GM18505 (cell line): ENCODE measurements at regions not wholly inside any gene's neighbourhood (a gene's known extent, or its start where the extent isn't known, plus 50 kb on each side); places are given as distances from the start of the nearest gene placed in this dataset.
"Not testable (repeated sequence)": the region's sequence is repeated elsewhere in the genome, so short reads cannot be mapped to it uniquely, and the experiment has no call there.

Experiments
- ATAC-seq: cut with Tn5 transposase; IDR thresholded peaks from one replicate; pipeline ENCODE4 v1.9.1; 2021; ENCODE audit not compliant: unreplicated experiment
- POLR2A ChIP-seq: IDR thresholded peaks from 4 replicates; pipeline ENCODE4 v1.6.1; 2011; ENCODE audit warnings: borderline replicate concordance; ENCODE audit not compliant: insufficient read depth, insufficient read length; ENCODE audit errors: extremely low read depth

- no peak for TF ChIP-seq POLR2A
- no peak for ATAC-seq
Observed at GRCh38 chr1:181179279-181179986, 90.9 kb downstream of the IER5 start.

- ATAC-seq = no peak
- no peak for TF ChIP-seq POLR2A
Observed at GRCh38 chr1:181179987-181180365, 91.5 kb downstream of the IER5 start.

GRCh38 chr1:181180407-181181031 lies 92.0 kb downstream of the IER5 start:
- no peak for TF ChIP-seq POLR2A
- ATAC-seq = no peak

GRCh38 chr1:181181792-181182585 lies 93.5 kb downstream of the IER5 start:
- ATAC-seq = no peak
- TF ChIP-seq POLR2A = no peak

GRCh38 chr1:181184621-181185020 lies 96.1 kb downstream of the IER5 start:
- no peak for TF ChIP-seq POLR2A

GRCh38 chr1:181185461-181185860 lies 97.0 kb downstream of the IER5 start:
- ATAC-seq = no peak
- no peak for TF ChIP-seq POLR2A

More at GRCh38 chr1:181184621-181185020, 96.1 kb downstream of the IER5 start:
- ATAC-seq = no peak

GRCh38 chr1:181186133-181186532 lies 97.6 kb downstream of the IER5 start:
- not testable (repeated sequence) for ATAC-seq

GRCh38 chr1:181187337-181188126 lies 99.0 kb downstream of the IER5 start:
- TF ChIP-seq POLR2A = no peak
- no peak for ATAC-seq

- TF ChIP-seq POLR2A = no peak
Observed at GRCh38 chr1:181189245-181189644, 100.7 kb downstream of the IER5 start.

GRCh38 chr1:181189691-181190363 lies 101.3 kb downstream of the IER5 start:
- peak; percentile 77 for ATAC-seq
- no peak for TF ChIP-seq POLR2A

More at GRCh38 chr1:181189245-181189644, 100.7 kb downstream of the IER5 start:
- ATAC-seq = no peak

GRCh38 chr1:181190364-181191035 lies 102.0 kb downstream of the IER5 start:
- TF ChIP-seq POLR2A = no peak
- ATAC-seq = no peak

GRCh38 chr1:181191494-181192040 lies 103.1 kb downstream of the IER5 start:
- no peak for ATAC-seq

GRCh38 chr1:181192316-181192715 lies 103.8 kb downstream of the IER5 start:
- no peak for TF ChIP-seq POLR2A
- ATAC-seq = no peak

More at GRCh38 chr1:181191494-181192040, 103.1 kb downstream of the IER5 start:
- TF ChIP-seq POLR2A = no peak
